ENCODE measurements at regions not wholly inside any gene's neighbourhood (a gene's known extent, or its start where the extent isn't known, plus 50 kb on each side); places are given as distances from the start of the nearest gene placed in this dataset.

GRCh38 chrX:129176710-129177109, 346.6 kb downstream of the SMARCA1 start:
- no peaks in the 10 kb centered on the region for H3K27me3 ChIP-seq (ENCODE audit: insufficient read depth, low read depth, low read length)
- H3K9ac ChIP-seq (ENCODE audit: low read length): no peak overlapping the region
- H4K20me1 ChIP-seq (ENCODE audit: insufficient read depth): no peaks in the 10 kb centered on the region
- no peaks in the 10 kb centered on the region for H3K36me3 ChIP-seq (ENCODE audit: insufficient read depth, low read length)
- no peak overlapping the region for H3K4me3 ChIP-seq (ENCODE audit: low read length)
- H2AFZ ChIP-seq (ENCODE audit: low read depth, low read length): no peak overlapping the region
- H3K9me2 ChIP-seq (ENCODE audit: insufficient read depth, low read length): no peaks in the 10 kb centered on the region
- H3K4me2 ChIP-seq (ENCODE audit: low read length): no peak overlapping the region
- TF ChIP-seq EP300 (conservative IDR thresholded peaks at IDR 0.05; ENCODE audit: poor library complexity, severe bottlenecking): no peak
- TF ChIP-seq TAF1 (IDR thresholded peaks at IDR 0.05; ENCODE audit: low read depth): no peak
- TF ChIP-seq CTCF (IDR thresholded peaks at IDR 0.05; ENCODE audit: poor library complexity, severe bottlenecking): no peak
- TF ChIP-seq REST (IDR thresholded peaks at IDR 0.05; ENCODE audit: borderline replicate concordance): no peak
- no peak for TF ChIP-seq EZH2 (IDR thresholded peaks at IDR 0.05; ENCODE audit: borderline replicate concordance, insufficient read depth, low read length, poor library complexity, severe bottlenecking)
- TF ChIP-seq RAD21 (conservative IDR thresholded peaks at IDR 0.05): no peak
- TF ChIP-seq POLR2AphosphoS5 (IDR thresholded peaks at IDR 0.05): no peak
- no peak for TF ChIP-seq SMC3 (conservative IDR thresholded peaks at IDR 0.05; ENCODE audit: poor library complexity)
- no peak for TF ChIP-seq MXI1 (conservative IDR thresholded peaks at IDR 0.05; ENCODE audit: poor library complexity, severe bottlenecking)
- no peaks in the 10 kb centered on the region for H3K9me3 ChIP-seq (ENCODE audit: low read length)
- no peaks in the 10 kb centered on the region for H3K79me2 ChIP-seq (replicated peaks; ENCODE audit: insufficient read depth, low read length)
- no peak overlapping the region for H3K27ac ChIP-seq (ENCODE audit: low read length)
- H3F3A ChIP-seq (ENCODE audit: insufficient read depth, low read length, poor library complexity, severe bottlenecking): no peaks in the 10 kb centered on the region

- TF ChIP-seq POLR2AphosphoS5 (IDR thresholded peaks at IDR 0.05) (no peak), MXI1 (conservative IDR thresholded peaks at IDR 0.05; ENCODE audit: poor library complexity, severe bottlenecking) (no peak), SMC3 (conservative IDR thresholded peaks at IDR 0.05; ENCODE audit: poor library complexity) (no peak)
- H3K9me3 ChIP-seq (ENCODE audit: low read length): no peaks in the 10 kb centered on the region
These were observed 362.2 kb downstream of the SMARCA1 start for GRCh38 chrX:129161108-129161507.

GRCh38 chrX:129158505-129158904, 364.8 kb downstream of the SMARCA1 start:
- Histone ChIP-seq H3K36me3 (ENCODE audit: insufficient read depth, low read length) (no peaks in the 10 kb centered on the region), H3K27me3 (ENCODE audit: insufficient read depth, low read depth, low read length) (no peaks in the 10 kb centered on the region), H3K79me2 (replicated peaks; ENCODE audit: insufficient read depth, low read length) (no peaks in the 10 kb centered on the region), H3K9ac (ENCODE audit: low read length) (no peak overlapping the region), H3F3A (ENCODE audit: insufficient read depth, low read length, poor library complexity, severe bottlenecking) (no peaks in the 10 kb centered on the region), H4K20me1 (ENCODE audit: insufficient read depth) (no peaks in the 10 kb centered on the region), H3K27ac (ENCODE audit: low read length) (no peak overlapping the region), H3K9me3 (ENCODE audit: low read length) (no peaks in the 10 kb centered on the region), H3K4me3 (ENCODE audit: low read length) (no peak overlapping the region), H3K9me2 (ENCODE audit: insufficient read depth, low read length) (no peaks in the 10 kb centered on the region), H3K4me2 (ENCODE audit: low read length) (no peak overlapping the region), H2AFZ (ENCODE audit: low read depth, low read length) (no peak overlapping the region)
- TF ChIP-seq EZH2 (IDR thresholded peaks at IDR 0.05; ENCODE audit: borderline replicate concordance, insufficient read depth, low read length, poor library complexity, severe bottlenecking): no peak
- no peak for TF ChIP-seq POLR2AphosphoS5 (IDR thresholded peaks at IDR 0.05)
- no peak for TF ChIP-seq SMC3 (conservative IDR thresholded peaks at IDR 0.05; ENCODE audit: poor library complexity)
- no peak for TF ChIP-seq RAD21 (conservative IDR thresholded peaks at IDR 0.05)
- TF ChIP-seq MXI1 (conservative IDR thresholded peaks at IDR 0.05; ENCODE audit: poor library complexity, severe bottlenecking): no peak
- TF ChIP-seq EP300 (conservative IDR thresholded peaks at IDR 0.05; ENCODE audit: poor library complexity, severe bottlenecking): no peak
- no peak for TF ChIP-seq TAF1 (IDR thresholded peaks at IDR 0.05; ENCODE audit: low read depth)
- no peak for TF ChIP-seq REST (IDR thresholded peaks at IDR 0.05; ENCODE audit: borderline replicate concordance)
- TF ChIP-seq CTCF (IDR thresholded peaks at IDR 0.05; ENCODE audit: poor library complexity, severe bottlenecking): no peak

More at GRCh38 chrX:129161108-129161507, 362.2 kb downstream of the SMARCA1 start:
- Histone ChIP-seq H3K27ac (ENCODE audit: low read length) (no peak overlapping the region), H3K4me2 (ENCODE audit: low read length) (no peak overlapping the region), H3K4me3 (ENCODE audit: low read length) (no peak overlapping the region), H3K9ac (ENCODE audit: low read length) (no peak overlapping the region), H4K20me1 (ENCODE audit: insufficient read depth) (no peaks in the 10 kb centered on the region), H3K36me3 (ENCODE audit: insufficient read depth, low read length) (no peaks in the 10 kb centered on the region), H2AFZ (ENCODE audit: low read depth, low read length) (no peak overlapping the region), H3F3A (ENCODE audit: insufficient read depth, low read length, poor library complexity, severe bottlenecking) (no peaks in the 10 kb centered on the region), H3K79me2 (replicated peaks; ENCODE audit: insufficient read depth, low read length) (no peaks in the 10 kb centered on the region), H3K27me3 (ENCODE audit: insufficient read depth, low read depth, low read length) (no peaks in the 10 kb centered on the region), H3K9me2 (ENCODE audit: insufficient read depth, low read length) (no peaks in the 10 kb centered on the region)
